ENCODE measurements at regions not wholly inside any gene's neighbourhood (a gene's known extent, or its start where the extent isn't known, plus 50 kb on each side); places are given as distances from the start of the nearest gene placed in this dataset.

DNA sequence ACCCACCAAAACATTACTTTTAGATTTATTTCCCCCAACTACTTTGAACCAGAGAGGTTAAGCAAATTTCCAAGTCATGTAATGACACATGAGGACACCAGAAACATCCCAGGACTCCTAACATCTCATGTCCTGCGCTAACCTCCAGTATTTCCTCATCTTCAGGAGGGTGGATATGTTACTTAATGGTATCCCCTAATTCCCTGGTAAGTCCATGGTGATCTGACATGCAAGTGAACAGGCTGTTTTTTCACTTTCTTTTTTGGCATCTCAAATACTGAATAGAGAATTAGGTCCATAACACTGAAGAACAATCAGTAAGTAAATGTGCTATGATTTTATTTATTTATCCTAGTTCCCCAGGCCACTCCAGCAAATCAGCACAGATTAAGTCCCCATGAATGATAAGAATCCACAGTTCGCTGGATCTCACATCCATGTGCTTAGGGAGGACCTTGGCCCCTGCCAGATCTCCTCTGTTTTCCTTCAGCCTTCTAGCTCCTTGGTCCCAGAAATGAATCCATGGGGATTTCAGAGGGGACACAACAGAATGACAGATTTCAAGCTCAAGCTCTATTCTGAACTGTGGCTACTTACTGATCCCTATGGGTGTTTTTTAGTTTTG lies 334.6 kb downstream of the CDC5L start:
- TF ChIP-seq CTCF (conservative IDR thresholded peaks at IDR 0.05; ENCODE audit: low read depth, low read length), result no peak
- no peak for DNase-seq (ENCODE audit: low read depth)
- no peak overlapping the region for H3K4me3 ChIP-seq (ENCODE audit: low read depth, low read length)

DNA sequence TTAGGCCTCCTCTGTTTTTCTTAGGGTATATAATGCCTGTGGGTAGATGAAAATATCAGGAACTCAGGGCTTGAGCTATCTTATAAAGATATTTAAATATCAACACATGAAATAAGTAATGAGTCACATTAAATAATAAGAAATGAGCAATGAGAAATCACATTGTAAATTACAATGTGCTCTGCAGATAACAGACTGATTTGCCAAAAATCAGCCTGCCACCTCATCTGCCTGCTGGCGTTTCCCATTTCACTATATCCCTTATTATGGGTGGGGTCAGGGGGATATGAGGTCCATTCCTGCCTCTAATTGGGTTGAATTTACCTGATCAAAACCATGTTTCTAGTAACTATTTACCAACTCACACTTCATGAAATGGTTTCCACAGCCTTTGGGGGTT lies 335.2 kb downstream of the CDC5L start:
- no peak for DNase-seq (ENCODE audit: low read depth)
- H3K4me3 ChIP-seq (ENCODE audit: low read depth, low read length), result no peak overlapping the region
- no peak for TF ChIP-seq CTCF (conservative IDR thresholded peaks at IDR 0.05; ENCODE audit: low read depth, low read length)

DNA sequence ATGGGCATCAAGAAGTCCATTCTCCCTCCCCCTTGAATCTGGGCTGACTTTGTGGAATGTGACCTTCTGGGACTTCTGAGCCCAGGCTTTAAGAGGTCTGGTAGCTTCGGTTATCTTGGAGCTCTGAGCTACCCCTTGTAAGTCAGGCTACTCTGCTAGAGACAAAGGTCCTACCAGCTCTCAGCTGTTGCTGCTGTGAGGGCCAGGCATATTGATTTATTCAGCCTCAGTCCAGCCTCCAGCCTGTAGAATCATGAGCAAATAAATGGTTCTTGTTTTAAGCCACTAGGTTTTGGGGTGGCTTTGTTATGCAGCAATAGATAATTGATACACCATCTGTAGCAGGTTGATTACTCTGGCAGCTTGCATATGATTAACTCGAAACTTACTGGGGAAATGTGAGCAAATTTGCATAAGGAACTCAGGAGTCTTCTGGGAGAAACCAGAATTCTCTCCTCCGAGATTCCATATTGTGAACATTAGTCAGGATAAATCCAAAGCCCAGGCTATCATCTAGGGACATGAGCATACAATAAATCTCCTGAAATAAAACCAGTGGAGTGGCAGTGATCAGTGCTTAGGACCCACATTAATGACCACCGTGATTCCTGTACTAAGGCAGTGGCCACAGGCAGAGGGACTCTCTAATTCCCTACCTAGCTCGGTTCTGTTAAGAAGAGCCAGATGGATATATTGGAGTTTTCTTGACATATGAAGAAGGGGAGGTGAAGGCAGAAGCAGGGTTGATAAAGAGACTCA lies 336.1 kb downstream of the CDC5L start:
- DNase-seq (ENCODE audit: low read depth), result no peak
- no peak overlapping the region for H3K4me3 ChIP-seq (ENCODE audit: low read depth, low read length)
- TF ChIP-seq CTCF (conservative IDR thresholded peaks at IDR 0.05; ENCODE audit: low read depth, low read length), result no peak

GRCh38 chr6:44725070-44725469 lies 337.6 kb downstream of the CDC5L start:
- no peak for DNase-seq (ENCODE audit: low read depth)
- no peak for TF ChIP-seq CTCF (conservative IDR thresholded peaks at IDR 0.05; ENCODE audit: low read depth, low read length)
- no peak overlapping the region for H3K4me3 ChIP-seq (ENCODE audit: low read depth, low read length)

GRCh38 chr6:44727651-44728630 lies 340.4 kb downstream of the CDC5L start:
- TF ChIP-seq CTCF (conservative IDR thresholded peaks at IDR 0.05; ENCODE audit: low read depth, low read length), result no peak
- no peak for DNase-seq (ENCODE audit: low read depth)
- H3K4me3 ChIP-seq (ENCODE audit: low read depth, low read length), result no peak overlapping the region

DNA sequence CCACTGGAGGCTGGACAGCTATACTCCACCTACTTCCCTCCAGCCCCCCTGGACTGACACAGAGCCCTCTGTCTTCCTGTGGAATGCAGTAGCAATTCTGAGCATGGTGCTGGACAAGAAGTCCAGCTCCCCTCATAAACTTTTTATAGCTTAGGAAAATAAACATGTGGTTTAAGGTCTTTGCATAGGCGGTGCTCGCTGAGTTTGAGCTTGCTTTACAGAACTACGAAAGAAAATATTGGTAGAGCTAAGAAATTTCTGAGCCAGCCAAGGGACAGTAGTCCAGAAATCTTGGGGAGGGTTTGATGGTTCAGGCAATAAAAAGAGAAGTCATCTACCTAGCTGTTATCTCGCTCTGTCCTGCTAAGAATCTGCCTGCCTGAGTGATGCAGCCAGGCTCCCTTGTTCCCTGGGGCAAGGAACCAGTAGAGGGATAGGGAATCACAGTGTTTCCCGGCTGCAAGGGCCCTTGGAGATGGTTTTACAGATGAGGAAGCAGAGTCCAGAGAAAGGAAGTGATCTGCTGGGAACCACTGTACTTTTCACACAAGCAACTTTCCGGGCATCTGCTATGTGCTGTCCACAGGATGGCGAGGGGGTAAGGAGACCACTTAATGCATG lies 343.4 kb downstream of the CDC5L start:
- peak; percentile 87 for DNase-seq (ENCODE audit: low read depth)
- H3K4me3 ChIP-seq (ENCODE audit: low read depth, low read length), result no peak overlapping the region
- peak; percentile 5 for TF ChIP-seq CTCF (conservative IDR thresholded peaks at IDR 0.05; ENCODE audit: low read depth, low read length)

Data from choroid plexus epithelial cell (primary cell).